ENCODE measurements at regions not wholly inside any gene's neighbourhood (a gene's known extent, or its start where the extent isn't known, plus 50 kb on each side); places are given as distances from the start of the nearest gene placed in this dataset.

- H3K4me3 ChIP-seq (ENCODE audit: low read depth, low read length), result no peak overlapping the region
- TF ChIP-seq CTCF (IDR thresholded peaks at IDR 0.05; ENCODE audit: borderline replicate concordance, insufficient read depth, low read depth, low read length), result no peak
These were observed 260.6 kb upstream of the ANKRD55 start for GRCh38 chr5:56493766-56494165.

GRCh38 chr5:56493308-56493707 lies 260.2 kb upstream of the ANKRD55 start:
- TF ChIP-seq CTCF (IDR thresholded peaks at IDR 0.05; ENCODE audit: borderline replicate concordance, insufficient read depth, low read depth, low read length), result no peak
- no peak overlapping the region for H3K4me3 ChIP-seq (ENCODE audit: low read depth, low read length)

GRCh38 chr5:56492812-56493211 lies 259.7 kb upstream of the ANKRD55 start:
- no peak for TF ChIP-seq CTCF (IDR thresholded peaks at IDR 0.05; ENCODE audit: borderline replicate concordance, insufficient read depth, low read depth, low read length)

GRCh38 chr5:56490971-56491468 lies 257.9 kb upstream of the ANKRD55 start:
- TF ChIP-seq CTCF (IDR thresholded peaks at IDR 0.05; ENCODE audit: borderline replicate concordance, insufficient read depth, low read depth, low read length), result no peak
- no peak overlapping the region for H3K4me3 ChIP-seq (ENCODE audit: low read depth, low read length)

More at GRCh38 chr5:56492812-56493211, 259.7 kb upstream of the ANKRD55 start:
- no peak overlapping the region for H3K4me3 ChIP-seq (ENCODE audit: low read depth, low read length)

GRCh38 chr5:56489272-56489671 lies 256.1 kb upstream of the ANKRD55 start:
- no peak for TF ChIP-seq CTCF (IDR thresholded peaks at IDR 0.05; ENCODE audit: borderline replicate concordance, insufficient read depth, low read depth, low read length)
- no peak overlapping the region for H3K4me3 ChIP-seq (ENCODE audit: low read depth, low read length)

GRCh38 chr5:56487528-56488115 lies 254.5 kb upstream of the ANKRD55 start:
- TF ChIP-seq CTCF (IDR thresholded peaks at IDR 0.05; ENCODE audit: borderline replicate concordance, insufficient read depth, low read depth, low read length), result no peak
- no peak overlapping the region for H3K4me3 ChIP-seq (ENCODE audit: low read depth, low read length)

GRCh38 chr5:56482363-56482762 lies 249.2 kb upstream of the ANKRD55 start:
- no peak overlapping the region for H3K4me3 ChIP-seq (ENCODE audit: low read depth, low read length)
- TF ChIP-seq CTCF (IDR thresholded peaks at IDR 0.05; ENCODE audit: borderline replicate concordance, insufficient read depth, low read depth, low read length), result no peak

All from GM12875 (cell line).